Small intestine (tissue), 7 donors: ENCODE measurements at regions not wholly inside any gene's neighbourhood (a gene's known extent, or its start where the extent isn't known, plus 50 kb on each side); places are given as distances from the start of the nearest gene placed in this dataset.

Experiments
- DNase-seq, 2 donors: peaks; one replicate each; pipeline versions ENCODE4 v3.0.0 to v3.0.0-alpha.2; 2013
- FAIRE-seq: peaks from 2 replicates; lab custom pipeline; 2012; peaks lifted over from hg19 to GRCh38; lab: Jason Lieb, UNC
- H3K27ac ChIP-seq, 3 donors: one replicate each; pipeline ENCODE4 v1.5.1; 2013; ENCODE audit warnings: low read length in 2 of 3, mild to moderate bottlenecking in 2 of 3, control low read depth in 1 of 3, inconsistent platforms in 1 of 3, low read depth in 1 of 3, moderate library complexity in 1 of 3
- H3K27me3 ChIP-seq, 3 donors: one replicate each; pipeline ENCODE4 v1.6.1; 2013; ENCODE audit warnings: low read length in 3 of 3, inconsistent platforms in 1 of 3; ENCODE audit not compliant: control insufficient read depth in 3 of 3, insufficient read depth in 3 of 3
- H3K36me3 ChIP-seq, 3 donors: one replicate each; pipeline ENCODE4 v1.6.1; 2013; ENCODE audit warnings: low read length in 3 of 3, inconsistent platforms in 1 of 3, low read depth in 1 of 3, mild to moderate bottlenecking in 1 of 3, moderate library complexity in 1 of 3; ENCODE audit not compliant: control insufficient read depth in 3 of 3, insufficient read depth in 2 of 3
- H3K4me1 ChIP-seq, 3 donors: one replicate each; pipeline ENCODE4 v1.6.1; 2013; ENCODE audit warnings: low read length in 2 of 3, inconsistent platforms in 1 of 3, low read depth in 1 of 3, mild to moderate bottlenecking in 1 of 3, moderate library complexity in 1 of 3; ENCODE audit not compliant: control insufficient read depth in 3 of 3, insufficient read depth in 2 of 3
- H3K4me3 ChIP-seq, 3 donors: one replicate each; pipeline ENCODE4 v1.5.1; 2013; ENCODE audit warnings: low read length in 3 of 3, control low read depth in 1 of 3, inconsistent platforms in 1 of 3, low read depth in 1 of 3, mild to moderate bottlenecking in 1 of 3, moderate library complexity in 1 of 3
- H3K9me3 ChIP-seq, 2 donors: one replicate each; pipeline ENCODE4 v1.6.1; 2013; ENCODE audit warnings: low read depth in 1 of 2, low read length in 1 of 2; ENCODE audit not compliant: control insufficient read depth in 2 of 2, insufficient read depth in 1 of 2
- WGBS, 3 donors: extraction: QIAGEN DNeasy Blood & Tissue Kit; methylation state at CpG; one replicate each; pipeline ENCODE4 v1.1.7; 2013; 5-methylcytosine and 5-hydroxymethylcytosine counted together
- donor health status: healthy with polysubstance abuse.
- donor health status: control.
- donor health status: control.
- donor health status: Bipolar disorder and iron deficiency.
- donor health status: healthy.

DNA sequence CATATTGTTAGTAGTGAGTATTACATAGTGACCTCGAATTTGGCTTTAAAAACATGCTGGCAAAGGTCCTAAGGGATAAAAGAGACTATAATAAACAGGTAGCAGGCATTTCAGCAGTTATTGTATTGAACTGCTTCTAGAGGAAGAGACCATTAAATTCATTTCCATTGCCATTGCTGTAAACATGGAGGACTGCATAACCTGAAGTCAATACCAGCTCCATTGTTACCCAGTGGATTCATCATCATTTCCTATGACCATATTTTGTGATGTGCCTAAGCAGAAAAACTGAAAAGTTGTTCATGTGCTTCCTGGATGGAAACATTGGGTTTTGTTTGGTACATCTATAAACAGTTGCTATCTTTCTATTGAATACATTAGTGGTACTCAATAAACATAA is 482.5 kb upstream of the UBE2E2 start:
- DNase-seq, result no peak
- Histone ChIP-seq H3K27me3 (no peaks in the 10 kb centered on the region), H3K4me1 (no peaks in the 10 kb centered on the region), H3K4me3 (no peak overlapping the region), H3K36me3 (no peaks in the 10 kb centered on the region), H3K9me3 (no peaks in the 10 kb centered on the region), H3K27ac (no peak overlapping the region)
- FAIRE-seq, result no peak
- 9 to 28% (median 26%) methylated on average over 1 of the region's 1 CpG for WGBS, 3 donors

DNA sequence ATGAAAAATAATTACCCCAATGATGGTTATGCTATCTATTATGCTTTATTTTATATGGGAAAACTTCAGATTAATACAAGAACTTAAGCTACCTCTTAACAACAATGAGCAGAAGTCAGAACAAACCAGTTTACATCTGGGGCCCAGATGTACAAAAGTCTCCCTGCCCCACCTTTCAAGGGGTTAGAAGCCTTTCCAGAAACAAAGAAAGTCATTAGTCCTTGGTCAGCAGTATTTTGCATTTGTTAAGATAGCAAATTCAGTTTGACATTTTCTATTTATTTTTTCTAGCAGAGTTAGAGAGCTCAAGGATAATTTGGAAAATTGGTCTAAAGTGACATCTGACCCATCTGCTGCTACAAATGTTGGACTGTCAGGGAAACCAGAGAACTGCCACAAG is 478.7 kb upstream of the UBE2E2 start:
- no peaks in the 10 kb centered on the region for H3K36me3 ChIP-seq
- H3K27ac ChIP-seq, result no peak overlapping the region
- no peaks in the 10 kb centered on the region for H3K4me1 ChIP-seq
- no peaks in the 10 kb centered on the region for H3K27me3 ChIP-seq
- no peak overlapping the region for H3K4me3 ChIP-seq
- no peaks in the 10 kb centered on the region for H3K9me3 ChIP-seq
- FAIRE-seq, result no peak
- DNase-seq, result no peak

DNA sequence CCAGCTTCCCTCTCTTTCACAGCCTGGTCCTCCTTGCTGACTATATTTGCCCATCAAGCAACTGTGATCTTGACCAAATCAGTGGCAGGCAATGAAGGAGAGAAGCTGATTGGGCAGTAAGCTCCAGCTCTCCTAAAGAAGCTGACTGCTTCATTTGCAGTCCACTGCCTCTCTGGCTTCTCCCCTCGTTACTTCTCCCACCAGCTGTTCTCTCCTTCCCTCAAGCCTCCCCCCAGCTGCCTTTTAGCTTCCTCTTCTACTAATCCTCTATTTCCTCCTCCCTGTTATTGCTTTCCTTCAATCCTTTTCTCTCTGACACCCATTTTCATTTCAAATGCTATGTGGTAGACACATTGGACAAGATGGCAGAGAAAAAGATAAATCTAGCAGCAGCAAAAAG is 474.7 kb upstream of the UBE2E2 start:
- FAIRE-seq (no peak), DNase-seq (no peak)
- 0 to 20% (median 6%) methylated on average over 1 of the region's 1 CpG for WGBS, 3 donors

DNA sequence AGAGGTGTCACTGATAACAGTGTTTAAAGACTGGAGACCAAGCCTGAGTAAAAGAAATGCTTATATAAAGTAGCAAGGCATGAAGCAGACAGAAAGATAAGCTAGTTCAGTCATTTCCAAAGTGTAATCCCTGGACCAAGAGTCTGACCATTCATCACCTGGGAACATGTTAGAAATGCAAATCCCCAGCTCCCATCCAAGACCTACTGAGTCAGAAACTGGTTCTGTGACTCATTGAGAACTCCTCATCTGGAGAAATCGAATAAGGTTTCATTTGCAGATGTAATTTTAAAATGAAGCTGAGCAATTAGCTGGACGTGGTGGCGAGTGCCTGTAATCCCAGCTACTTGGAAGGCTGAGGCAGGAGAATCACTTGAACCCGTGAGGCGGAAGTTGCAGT is 473.9 kb upstream of the UBE2E2 start:
- no peaks in the 10 kb centered on the region for H3K27me3 ChIP-seq
- WGBS, 3 donors, result 78 to 81% (median 79%) methylated on average over 5 of the region's 5 CpGs
- FAIRE-seq (no peak), DNase-seq (no peak)
- H3K27ac ChIP-seq, result no peak overlapping the region
- no peak overlapping the region for H3K4me3 ChIP-seq
- H3K36me3 ChIP-seq, result no peaks in the 10 kb centered on the region
- H3K9me3 ChIP-seq, result no peaks in the 10 kb centered on the region
- H3K4me1 ChIP-seq, result no peaks in the 10 kb centered on the region

More for the DNA sequence above, 474.7 kb upstream of the UBE2E2 start:
- Histone ChIP-seq H3K4me1 (no peaks in the 10 kb centered on the region), H3K27ac (no peak overlapping the region), H3K27me3 (no peaks in the 10 kb centered on the region), H3K36me3 (no peaks in the 10 kb centered on the region), H3K4me3 (no peak overlapping the region), H3K9me3 (no peaks in the 10 kb centered on the region)

DNA sequence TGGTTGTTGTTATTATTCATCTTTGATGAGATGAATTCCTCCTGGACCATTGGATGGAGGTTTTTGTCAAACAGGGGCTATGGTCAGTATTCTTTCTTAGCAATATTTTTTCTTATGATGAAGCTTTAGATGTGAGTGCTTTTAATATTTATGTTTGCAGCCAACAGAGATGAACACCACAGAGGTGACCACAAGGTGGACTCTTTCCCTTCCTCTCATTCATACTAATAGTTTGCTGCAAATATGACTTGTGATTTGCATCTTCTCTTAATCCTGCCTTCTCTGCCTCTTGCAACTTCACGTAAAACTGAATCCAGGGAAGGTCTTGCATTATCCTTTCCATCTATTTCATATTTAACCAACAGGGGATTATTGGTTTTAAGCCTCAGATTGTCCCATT is 473.1 kb upstream of the UBE2E2 start:
- H3K27ac ChIP-seq, result no peak overlapping the region
- 27 to 51% (median 43%) methylated on average over 1 of the region's 1 CpG for WGBS, 3 donors
- H3K4me3 ChIP-seq, result no peak overlapping the region
- no peaks in the 10 kb centered on the region for H3K9me3 ChIP-seq
- DNase-seq (no peak), FAIRE-seq (no peak)
- no peaks in the 10 kb centered on the region for H3K4me1 ChIP-seq
- H3K36me3 ChIP-seq, result no peaks in the 10 kb centered on the region
- H3K27me3 ChIP-seq, result no peaks in the 10 kb centered on the region

DNA sequence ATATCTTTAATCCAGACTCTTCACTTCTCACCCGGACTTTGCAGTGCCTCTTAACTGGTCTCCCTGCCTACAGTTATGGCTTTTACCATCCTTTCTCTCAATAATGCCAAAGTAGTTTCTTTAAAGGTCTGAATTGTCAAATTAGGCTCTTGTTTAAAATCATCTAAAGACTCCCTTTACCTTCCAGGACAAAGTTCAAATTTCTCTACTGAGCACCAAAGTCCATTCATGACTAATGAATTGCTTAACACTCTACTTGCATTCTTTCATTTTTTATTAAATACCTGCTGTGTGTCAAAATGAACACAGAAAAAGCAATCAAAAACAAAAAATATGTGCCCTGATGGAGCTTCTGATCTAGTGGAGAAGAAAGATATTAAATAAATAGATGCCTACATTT is 472.4 kb upstream of the UBE2E2 start:
- Histone ChIP-seq H3K4me1 (no peaks in the 10 kb centered on the region), H3K36me3 (no peaks in the 10 kb centered on the region), H3K4me3 (no peak overlapping the region), H3K9me3 (no peaks in the 10 kb centered on the region), H3K27me3 (no peaks in the 10 kb centered on the region), H3K27ac (no peak overlapping the region)
- no peak for DNase-seq
- 33 to 72% (median 68%) methylated on average over 1 of the region's 1 CpG for WGBS, 3 donors
- FAIRE-seq, result no peak

DNA sequence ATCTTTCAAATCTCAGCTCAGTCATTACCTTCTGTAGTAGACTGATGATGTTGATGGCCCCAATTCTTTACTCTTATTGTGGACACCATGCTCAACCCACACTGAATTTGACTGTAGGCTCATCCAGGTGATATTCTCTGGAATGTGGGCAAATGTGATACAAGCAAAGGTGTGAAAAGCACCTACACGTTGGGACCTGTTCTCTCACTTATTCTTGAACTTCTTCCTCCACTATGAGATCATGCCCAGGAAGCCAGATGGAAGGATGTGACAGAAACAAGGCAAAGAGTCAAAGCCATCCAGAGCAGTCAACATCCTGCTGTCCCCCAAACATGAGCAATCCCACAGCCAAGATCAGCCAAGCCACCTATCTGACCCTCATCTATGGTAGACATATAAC is 471.2 kb upstream of the UBE2E2 start:
- no peak for FAIRE-seq
- no peaks in the 10 kb centered on the region for H3K9me3 ChIP-seq
- no peak overlapping the region for H3K27ac ChIP-seq
- no peaks in the 10 kb centered on the region for H3K27me3 ChIP-seq
- H3K36me3 ChIP-seq, result no peaks in the 10 kb centered on the region
- no peak for DNase-seq
- H3K4me1 ChIP-seq, result no peaks in the 10 kb centered on the region
- 39 to 60% (median 48%) methylated on average over 1 of the region's 1 CpG for WGBS, 3 donors
- no peak overlapping the region for H3K4me3 ChIP-seq

DNA sequence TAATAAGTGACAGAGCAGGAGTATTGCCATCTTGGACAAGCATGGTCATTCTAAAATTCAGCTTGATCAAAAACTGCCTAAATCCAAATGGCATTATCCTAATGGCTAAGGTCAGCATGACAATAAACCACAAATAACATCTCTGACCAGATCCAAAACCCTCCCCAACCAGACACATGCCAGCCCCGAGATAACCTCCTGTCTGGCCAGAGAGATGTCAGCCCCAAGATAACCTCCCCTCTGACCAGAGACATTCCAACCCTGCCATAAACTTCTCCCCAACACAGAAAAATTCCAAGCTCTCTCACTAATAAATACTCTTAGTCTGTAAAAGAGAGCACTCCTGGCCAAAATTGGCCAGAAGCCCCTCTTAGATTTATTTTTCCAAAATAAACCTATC is 470.5 kb upstream of the UBE2E2 start:
- FAIRE-seq (no peak), DNase-seq (no peak)
- 5 to 34% (median 33%) methylated on average over 1 of the region's 1 CpG for WGBS, 3 donors
- Histone ChIP-seq H3K4me1 (no peaks in the 10 kb centered on the region), H3K36me3 (no peaks in the 10 kb centered on the region), H3K27me3 (no peaks in the 10 kb centered on the region), H3K27ac (no peak overlapping the region), H3K4me3 (no peak overlapping the region), H3K9me3 (no peaks in the 10 kb centered on the region)

DNA sequence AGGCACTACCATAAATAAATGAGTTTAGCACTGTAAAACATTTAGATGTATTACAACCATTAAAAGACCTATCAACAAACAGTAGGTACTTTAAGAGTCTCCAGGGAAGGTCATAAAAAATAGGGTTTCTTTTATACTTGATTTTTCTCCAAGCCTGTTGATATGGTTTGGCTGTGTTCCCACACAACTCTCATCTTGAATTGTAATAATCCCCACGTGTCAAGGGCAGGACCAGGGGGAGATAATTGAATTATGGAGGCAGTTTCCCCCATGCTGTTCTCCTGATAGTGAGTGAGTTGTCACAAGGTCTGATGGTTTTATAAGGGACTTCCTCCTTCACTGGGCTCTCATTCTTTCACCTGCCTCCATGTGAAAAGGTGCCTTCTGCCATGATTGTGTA is 468.9 kb upstream of the UBE2E2 start:
- no peaks in the 10 kb centered on the region for H3K4me1 ChIP-seq
- H3K9me3 ChIP-seq, result no peaks in the 10 kb centered on the region
- no peaks in the 10 kb centered on the region for H3K36me3 ChIP-seq
- H3K27me3 ChIP-seq, result no peaks in the 10 kb centered on the region
- no peak for DNase-seq
- no peak overlapping the region for H3K27ac ChIP-seq
- H3K4me3 ChIP-seq, result no peak overlapping the region
- 0 to 16% (median 6%) methylated on average over 1 of the region's 1 CpG for WGBS, 3 donors
- no peak for FAIRE-seq
